NCI-H748 (cell line): ENCODE measurements at regions not wholly inside any gene's neighbourhood (a gene's known extent, or its start where the extent isn't known, plus 50 kb on each side); places are given as distances from the start of the nearest gene placed in this dataset.

Experiments
- DNase-seq: peaks from one replicate; lab custom pipeline; 2025; ENCODE audit not compliant: unreplicated experiment; lab: John Stamatoyannopoulos, UW

DNA sequence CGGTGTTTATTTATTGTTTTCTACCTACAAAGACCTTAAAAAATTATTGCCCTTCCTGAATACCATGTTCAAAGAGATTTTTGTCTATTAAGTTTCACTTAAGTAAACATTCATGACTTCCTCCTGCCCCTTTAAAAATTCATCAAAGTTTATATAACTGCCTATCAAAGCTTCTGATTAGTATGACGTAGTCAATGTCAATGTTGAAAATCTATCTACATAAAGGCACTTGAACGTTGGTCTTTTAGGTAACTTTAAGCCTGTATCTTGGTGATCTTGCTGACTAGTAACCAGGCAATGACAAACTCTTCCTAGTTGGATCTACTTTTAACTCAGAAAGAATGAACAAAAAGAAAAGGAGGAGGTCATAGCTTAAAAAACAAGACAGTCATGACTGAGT is 97.2 kb downstream of the MAIP1 start:
- DNase-seq = no peak

DNA sequence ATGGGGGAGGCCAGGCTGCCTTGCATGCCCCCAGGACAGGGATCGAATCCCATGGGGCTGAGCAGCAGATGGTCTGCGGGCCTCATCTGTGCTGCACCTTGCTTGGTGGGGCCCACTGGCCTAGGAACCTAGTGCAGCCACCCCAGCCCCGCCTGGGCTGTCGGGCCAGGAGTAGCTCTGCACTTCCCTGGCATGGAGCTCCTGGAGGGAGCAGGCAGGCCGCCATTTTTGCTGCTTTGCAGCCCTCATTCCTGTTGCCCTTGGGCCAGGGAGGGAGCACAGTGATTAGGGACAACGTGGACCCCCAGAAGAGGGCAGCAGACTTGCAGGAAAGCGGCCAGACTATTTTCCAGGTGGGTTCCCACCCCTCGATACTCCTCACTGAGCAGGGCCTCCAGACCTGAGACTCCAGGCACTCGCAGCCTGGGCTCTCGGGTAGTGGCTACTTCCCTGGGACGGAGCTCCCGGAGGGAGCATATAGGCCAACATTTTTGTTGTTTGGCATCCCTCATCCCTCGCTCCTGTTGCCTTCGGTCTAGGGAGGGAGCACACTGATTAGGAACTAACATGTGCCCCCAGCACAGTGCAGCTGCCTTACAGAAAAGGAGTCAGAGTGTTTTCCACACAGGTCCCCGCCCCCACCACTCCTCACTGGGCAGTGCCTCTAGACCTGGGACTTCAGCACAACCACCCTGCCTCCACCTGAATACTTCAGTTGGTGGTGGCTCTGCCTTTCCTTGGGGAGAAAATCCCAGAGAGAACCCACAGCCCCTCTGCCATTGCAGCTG is 99.5 kb downstream of the MAIP1 start:
- peak; percentile 64 for DNase-seq

DNA sequence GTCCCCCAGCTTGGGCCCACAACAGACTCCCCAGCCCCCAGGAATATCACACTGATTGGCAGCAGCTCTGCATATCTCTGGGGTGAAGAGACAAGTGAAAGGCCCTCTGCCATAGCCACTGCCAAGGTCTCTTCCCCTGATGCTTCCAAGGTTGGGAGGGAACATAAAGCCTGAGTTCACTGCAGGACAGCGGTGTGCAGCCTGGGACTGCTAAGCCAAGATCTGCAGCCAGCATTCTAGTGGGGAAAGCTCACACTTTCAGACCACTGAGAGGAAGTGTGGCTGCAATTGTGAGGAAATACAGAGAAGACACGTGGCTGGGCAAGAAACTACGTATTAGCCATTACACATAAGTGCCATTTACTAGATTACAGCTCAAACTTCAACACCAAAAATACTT is 100.7 kb downstream of the MAIP1 start:
- DNase-seq = no peak

DNA sequence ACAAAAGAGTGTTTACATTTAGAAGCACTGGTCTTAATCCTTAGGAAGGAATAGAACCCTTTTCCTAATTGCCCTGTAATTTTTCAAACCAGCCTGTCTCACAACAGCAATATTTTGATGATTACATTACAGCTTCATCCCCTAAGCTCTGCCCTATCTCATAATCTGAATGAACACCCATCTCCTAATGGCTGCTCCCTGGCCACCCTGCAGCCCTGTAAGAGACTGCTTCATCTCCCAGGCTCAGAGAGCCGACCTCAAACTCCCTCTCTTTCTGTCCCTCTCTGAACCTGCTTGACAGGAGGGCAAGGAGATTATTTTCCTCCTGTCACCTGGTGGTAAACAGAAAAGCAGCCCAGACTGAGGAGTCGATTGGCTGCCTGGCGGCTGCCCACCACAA is 107.8 kb downstream of the MAIP1 start:
- no peak for DNase-seq

DNA sequence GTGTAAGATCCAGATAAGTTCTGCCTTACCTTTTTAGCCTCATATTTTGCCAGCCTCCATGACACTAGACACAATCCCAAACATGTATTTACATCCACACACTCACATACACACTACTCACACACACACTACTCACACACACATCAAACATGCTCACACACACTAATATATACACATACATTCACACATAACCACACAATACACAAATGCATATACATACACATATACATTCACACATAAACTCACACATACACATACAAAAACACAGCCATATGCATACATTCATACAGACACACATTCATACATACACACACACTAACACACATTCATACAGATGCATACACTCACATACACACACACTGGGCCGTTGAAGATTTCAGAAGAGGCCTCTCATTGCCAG is 109.5 kb downstream of the MAIP1 start:
- DNase-seq = no peak

DNA sequence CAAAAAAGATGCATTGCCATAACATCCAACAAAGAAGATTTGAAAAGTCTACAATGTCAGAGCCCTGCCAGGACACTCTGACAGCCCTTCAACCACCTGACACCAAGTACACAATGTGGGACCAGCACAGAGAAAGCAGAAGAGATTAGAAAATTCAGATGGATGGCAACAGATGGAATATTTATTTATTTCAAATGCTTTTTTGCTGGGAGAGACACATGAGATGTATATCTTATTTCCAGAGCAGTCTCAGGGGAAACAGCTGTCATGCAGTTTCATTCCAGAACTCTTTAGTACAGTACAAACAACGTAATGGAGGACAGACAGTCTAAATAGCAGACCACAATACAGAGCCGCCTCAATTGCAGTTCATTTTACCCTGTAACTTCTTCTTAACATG is 110.1 kb downstream of the MAIP1 start:
- no peak for DNase-seq

DNA sequence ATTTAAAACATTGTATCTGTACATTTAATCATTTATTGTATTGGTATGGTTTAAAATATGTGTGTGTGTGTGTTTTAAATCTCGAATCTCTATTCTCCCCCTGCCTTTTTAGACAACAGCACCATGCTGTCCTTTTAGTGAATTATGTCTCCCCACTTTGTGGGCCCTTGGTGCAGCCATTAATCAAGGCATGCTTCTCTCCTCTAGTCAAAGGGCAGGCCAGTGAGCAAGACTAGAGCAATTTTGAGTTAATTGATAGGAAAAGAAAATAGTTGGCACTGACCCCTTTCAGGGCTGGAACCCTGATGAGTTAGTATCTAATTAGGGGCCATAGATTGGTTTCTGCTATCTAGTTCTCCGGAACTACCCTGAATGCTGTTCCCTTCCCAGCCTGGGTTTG is 111.0 kb downstream of the MAIP1 start:
- no peak for DNase-seq

DNA sequence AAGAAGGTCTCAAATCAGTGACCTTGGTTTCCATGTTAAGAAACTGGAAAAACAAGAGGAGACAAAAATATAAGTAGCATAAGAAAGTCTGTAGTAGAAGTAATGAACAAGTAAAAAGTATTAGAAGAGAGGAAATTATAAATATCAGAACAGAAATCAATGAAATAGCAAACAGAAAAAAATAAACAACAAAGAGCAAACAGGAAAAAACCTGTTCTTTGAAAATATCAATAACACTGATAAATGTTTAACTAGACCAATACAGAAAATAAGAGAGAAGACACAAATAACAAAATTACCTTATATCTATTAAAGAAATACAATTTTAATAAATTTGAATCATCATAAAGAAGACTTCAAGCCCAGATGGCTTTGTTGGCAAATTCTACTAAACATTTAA is 113.3 kb downstream of the MAIP1 start:
- no peak for DNase-seq

DNA sequence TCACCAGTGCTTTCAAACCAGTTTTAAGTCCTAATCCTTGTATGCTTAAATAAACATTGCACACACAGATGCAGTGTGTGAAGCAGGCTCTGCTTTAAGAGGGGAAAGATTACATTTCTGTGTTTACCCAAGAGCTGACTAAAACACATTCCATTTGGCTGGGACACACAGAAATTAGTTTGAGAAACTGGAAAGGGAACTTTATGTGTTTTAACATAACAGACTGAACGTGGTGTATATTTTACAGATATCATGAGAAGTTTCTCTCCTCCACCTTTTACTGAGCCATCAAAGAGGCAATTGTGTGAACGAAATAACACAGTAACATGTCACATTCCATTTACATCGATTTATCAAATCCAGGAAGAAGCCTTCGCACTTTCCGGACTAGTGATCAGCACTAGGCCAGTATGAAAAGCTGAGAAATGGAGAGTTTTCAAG is 121.8 kb downstream of the MAIP1 start:
- DNase-seq = peak; percentile 51

DNA sequence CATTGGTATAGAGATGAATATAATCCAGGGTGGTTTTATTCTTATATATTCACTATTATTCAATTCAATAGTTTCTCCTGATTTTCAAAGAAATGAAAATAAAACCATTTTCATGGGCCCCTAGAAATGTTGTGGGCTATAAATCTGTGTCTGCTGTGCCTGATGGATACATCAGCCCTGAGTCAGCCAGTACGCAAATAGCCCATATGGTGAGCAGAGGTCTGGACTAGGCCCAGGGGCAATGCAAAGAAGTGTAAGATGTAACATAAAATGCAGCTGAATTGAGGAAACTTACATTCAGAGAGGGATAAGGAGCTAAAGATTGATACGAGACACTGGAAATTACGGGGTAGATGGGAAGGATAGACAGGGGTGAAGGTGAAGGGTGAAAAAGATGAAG is 122.5 kb downstream of the MAIP1 start:
- DNase-seq = no peak

DNA sequence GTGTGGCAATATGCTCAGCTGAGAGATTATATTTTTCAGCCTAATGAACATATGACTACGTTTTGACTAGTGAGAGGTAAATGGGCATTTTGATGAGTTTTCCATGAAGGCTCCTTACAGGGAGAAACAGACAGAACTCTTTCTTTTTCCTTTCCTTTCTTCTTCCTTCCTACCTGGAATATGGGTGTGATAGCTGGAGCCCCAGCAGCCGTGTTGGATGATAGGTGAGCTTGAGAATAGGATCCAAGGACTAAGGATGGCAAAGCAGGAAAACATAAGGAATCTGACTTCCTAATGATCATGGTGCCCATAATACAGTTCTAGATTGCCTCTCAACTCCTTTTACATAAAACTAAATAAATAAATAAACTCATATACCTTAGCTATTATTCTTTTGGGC is 124.0 kb downstream of the MAIP1 start:
- no peak for DNase-seq

DNA sequence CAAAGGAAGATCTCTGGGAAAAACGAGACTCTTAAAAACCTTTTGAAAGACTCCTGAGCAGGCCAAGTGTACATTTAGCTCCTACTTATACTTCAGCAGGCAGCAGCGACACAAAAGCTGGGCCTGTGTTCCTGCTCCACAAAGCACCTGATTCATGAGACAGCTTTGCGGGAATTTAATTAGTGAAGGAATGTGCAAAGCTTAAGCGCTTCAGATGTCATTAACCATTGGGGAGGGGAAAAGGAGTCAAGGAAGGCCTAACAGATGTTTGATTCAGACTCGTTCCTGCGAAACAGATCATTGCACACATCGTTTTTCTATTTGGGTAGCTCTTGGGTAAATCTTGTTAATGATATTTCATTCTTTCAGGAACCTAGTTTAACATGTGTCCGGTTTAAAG is 125.9 kb downstream of the MAIP1 start:
- DNase-seq = no peak

DNA sequence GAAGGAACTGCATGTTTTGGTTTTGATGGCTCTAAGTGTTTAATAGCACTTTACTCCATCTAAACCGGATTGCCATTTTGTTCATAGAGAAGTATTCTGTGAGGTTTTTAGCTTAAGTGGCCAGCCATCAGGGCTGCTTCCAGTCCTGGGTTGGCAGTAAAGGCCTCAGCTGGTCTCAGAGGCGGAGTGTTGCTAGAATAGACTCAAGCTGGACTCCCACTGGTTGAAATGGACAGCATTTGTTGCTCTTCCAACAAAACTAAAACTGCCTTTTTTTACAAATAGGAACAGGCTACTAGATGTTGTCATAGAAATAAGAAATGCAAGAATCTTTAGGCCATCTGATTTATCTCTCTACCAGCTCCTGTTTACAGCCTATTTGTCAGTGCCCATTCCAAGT is 126.4 kb downstream of the MAIP1 start:
- DNase-seq = no peak

DNA sequence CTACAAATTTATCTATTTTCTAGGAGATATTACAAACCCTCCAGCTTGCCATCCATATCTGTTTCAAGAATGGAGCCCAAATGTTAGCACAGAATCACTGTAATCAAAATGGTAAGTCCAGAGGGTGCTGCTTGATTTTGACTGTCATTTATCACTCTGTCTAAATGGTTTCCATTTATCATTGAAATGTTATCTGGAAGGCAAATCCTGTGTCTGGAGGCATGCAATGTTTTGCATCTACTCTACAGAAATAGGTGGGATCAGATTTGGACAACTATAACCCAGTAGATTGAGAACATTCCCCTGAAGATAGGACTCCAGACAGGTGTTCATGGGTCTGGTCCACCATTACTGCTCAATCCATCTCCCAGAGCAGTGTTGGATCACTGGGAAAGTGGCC is 128.7 kb downstream of the MAIP1 start:
- no peak for DNase-seq

DNA sequence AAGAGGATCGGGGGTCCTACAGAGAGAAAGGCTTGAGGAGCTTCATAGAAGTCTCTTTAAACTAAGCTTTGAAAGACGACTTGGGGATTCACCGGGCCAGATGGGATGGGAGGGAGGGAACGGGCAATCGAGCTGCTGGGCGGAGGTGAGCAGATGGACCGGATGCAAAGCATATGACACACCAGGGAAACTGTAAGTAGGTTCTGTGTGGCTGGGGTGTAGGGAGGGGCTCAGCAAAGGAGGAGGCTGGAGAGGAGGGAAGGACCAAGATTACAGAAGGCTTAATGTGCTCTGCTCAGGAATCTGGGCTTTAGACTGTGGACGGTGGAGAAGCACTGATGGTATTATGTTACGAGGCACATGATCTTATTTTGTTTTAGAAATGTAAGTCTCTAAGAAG is 131.5 kb downstream of the MAIP1 start:
- DNase-seq = peak; percentile 16

DNA sequence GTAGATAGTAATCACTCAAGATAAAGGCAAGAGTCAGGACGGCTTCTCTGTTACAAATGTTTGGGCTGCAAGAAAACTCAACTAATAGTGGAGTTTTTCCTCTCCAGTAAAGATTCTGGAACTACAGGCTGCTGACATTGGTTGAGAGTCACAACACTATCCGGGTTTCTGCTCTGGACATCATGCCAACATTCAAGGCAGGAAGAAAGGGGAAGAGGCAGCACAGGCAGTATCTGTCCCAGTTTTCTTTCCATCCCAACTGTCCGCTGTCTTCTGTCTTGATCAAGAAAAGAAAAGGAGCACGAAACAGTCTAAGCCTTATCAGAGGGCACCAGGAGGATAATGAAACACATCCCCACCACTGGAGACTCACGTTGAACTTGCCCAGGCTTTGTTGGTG is 132.1 kb downstream of the MAIP1 start:
- no peak for DNase-seq

DNA sequence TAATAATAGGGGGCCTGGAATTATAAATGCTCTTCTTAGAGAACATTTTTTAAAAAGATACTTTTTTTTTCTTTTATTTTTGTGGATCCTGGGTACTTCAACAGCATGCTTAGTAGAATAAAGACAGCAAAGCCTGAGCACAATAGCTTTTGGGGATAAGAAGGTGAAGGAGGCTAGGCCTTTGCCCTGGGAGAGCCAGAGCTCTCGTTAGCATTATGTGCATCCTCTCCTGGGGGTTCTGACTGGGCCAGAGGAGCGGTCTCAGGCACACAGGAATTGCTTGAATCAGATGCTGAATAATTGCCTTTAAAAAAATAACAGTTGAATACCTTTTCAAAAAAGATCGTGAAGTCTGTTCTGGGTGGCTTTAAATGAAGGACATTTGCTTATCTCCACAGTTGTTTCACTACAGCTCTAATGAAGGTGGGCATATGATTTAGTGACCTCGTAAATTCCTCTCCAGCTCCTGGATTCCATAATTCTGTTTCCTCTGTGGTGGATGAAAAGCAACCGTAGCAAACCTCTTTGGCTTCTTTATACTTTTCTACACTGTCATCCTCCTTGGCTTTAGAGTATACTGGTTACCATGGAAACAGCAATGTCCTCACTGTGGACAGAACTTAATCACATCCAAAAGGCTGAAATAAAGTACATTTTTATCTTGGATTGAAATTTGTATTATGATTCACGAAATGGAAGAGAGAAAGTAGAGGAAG is 133.8 kb downstream of the MAIP1 start:
- DNase-seq = peak; percentile 28

DNA sequence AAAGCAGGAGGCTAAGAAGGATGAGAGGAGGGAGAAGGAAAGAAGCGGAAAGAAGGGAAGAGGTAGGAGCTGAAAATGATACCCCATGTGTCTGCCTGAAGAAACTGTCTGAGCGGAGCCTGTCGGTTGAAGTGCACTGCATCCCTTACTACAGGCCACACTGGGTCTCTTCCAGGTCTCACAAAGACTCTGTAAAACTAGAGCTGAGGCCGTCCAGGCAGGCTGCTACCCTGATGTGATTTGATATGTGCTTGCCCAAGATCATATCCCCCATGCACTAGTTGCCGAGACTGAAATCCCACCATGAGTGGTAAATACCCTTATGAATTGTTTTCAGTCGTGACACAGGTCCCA is 134.4 kb downstream of the MAIP1 start:
- DNase-seq = no peak

DNA sequence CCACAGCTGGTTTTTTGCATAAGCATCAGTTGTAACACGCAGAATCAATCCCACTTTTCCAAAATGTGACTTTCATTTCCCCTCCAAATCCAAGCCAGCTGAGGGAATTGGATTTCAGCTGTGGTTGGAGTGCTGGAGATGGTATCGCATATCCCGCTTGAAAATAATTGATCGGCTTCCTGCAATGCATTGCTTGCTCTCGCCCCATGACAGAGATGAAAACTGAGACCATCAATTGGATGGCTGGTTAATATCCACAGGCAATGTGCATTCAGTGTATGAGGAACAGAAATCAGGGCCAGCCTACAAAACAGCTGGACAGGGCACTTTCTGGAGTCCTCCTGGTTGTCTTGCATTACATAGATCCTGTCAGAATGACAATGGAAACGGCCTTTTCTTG is 135.3 kb downstream of the MAIP1 start:
- DNase-seq = peak; percentile 18

DNA sequence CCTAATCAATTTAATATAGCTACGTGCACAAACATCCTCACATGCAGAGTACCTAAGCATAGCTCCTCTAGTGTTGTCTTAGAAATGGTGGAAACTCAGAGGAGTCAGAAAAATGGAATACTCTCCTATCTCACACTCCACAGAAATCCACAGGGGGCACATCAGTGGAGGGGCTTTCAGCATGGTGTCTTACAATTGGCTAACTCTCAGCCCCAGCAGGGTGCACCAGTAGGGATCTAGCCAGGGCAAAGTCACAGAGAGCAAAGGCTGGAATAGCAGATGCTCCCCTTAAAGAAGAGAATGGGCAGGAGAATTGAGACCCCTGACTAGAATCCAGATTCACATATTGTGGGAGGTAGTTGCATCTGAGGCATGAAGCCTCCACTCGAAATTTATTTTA is 135.7 kb downstream of the MAIP1 start:
- no peak for DNase-seq

DNA sequence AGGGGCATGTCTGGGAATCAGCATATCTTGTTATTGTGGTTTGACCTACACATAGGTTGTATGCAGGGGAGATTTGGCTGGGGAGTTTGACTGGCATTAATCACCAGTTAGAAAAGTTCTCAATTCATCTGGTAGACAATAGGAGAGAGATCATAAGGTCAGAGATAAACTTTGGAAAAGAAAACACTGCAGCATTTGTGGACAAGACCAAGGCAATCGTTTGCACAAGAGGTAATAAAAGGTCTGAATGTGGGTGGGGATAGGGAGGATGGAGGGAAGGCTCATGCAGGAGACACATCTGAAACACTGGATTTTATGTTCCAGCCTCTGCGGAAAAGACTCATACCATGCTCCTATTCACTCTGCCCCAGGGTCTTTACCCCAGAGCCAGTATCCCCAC is 136.9 kb downstream of the MAIP1 start:
- no peak for DNase-seq

DNA sequence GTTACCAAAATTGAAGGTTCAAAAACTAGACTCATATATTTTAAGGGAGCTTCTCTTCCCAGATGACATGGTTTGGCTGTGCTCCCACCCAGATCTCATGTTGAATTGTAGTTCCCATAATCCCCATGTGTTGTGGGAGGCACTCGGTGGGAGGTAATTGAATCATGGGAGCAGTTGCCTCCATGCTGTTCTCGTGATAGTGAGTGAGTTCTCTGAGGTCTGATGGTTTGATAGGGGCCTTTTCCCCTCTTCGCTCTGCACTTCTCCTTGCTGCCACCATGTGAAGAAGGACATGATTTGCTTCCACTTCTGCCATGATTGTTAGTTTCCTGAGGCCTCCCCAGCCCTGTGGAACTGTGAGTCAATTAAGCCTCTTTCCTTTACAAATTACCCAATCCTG is 140.1 kb downstream of the MAIP1 start:
- no peak for DNase-seq

DNA sequence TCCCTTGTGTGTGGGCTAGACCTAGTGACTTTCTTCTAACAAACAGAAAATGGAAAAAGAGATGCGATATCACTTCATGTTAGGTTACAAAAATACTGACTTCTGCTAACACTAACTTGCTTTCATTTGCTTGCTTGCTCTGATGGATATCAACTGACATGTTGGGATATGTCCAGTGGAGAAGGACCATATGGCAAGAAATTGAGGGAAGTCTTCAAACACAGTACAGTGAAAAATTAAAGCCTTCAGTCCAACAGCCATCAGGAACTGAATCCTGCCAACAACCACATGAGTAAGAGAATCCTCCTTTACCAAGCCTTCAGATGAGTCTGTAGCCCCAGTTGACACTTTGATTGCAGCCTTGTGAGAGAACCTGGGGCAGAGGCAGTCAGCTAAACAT is 143.9 kb downstream of the MAIP1 start:
- DNase-seq = no peak
